Endodermal cell (in vitro differentiated cells): ENCODE measurements at regions not wholly inside any gene's neighbourhood (a gene's known extent, or its start where the extent isn't known, plus 50 kb on each side); places are given as distances from the start of the nearest gene placed in this dataset.

Experiments used
- DNase-seq: peaks from one replicate; pipeline ENCODE4 v3.0.0-alpha.2; 2017
- H3K27ac ChIP-seq: 2 replicates; pipeline ENCODE4 v1.5.1; 2013; ENCODE audit warnings: mild to moderate bottlenecking, low read depth, low read length, moderate library complexity
- H3K27me3 ChIP-seq: 2 replicates; pipeline ENCODE4 v1.6.1; 2013; ENCODE audit warnings: mild to moderate bottlenecking, low read length, moderate library complexity; ENCODE audit not compliant: insufficient read depth, control insufficient read depth, poor library complexity, severe bottlenecking
- H3K36me3 ChIP-seq: 2 replicates; pipeline ENCODE4 v1.7.0; 2013; ENCODE audit warnings: mild to moderate bottlenecking, low read length, moderate library complexity; ENCODE audit not compliant: control insufficient read depth, insufficient read depth
- H3K4me1 ChIP-seq: one replicate; pipeline ENCODE4 v1.7.0; 2013; ENCODE audit warnings: low read length; ENCODE audit not compliant: control insufficient read depth, insufficient read depth
- H3K4me3 ChIP-seq: 2 replicates; pipeline ENCODE4 v1.5.1; 2013; ENCODE audit warnings: mild to moderate bottlenecking, low read length, moderate library complexity
- H3K9ac ChIP-seq: 2 replicates; pipeline ENCODE4 v1.6.1; 2013; ENCODE audit warnings: mild to moderate bottlenecking, low read length, moderate library complexity; ENCODE audit not compliant: poor library complexity, severe bottlenecking; ENCODE audit errors: extremely low read depth
- H3K9me3 ChIP-seq: 2 replicates; pipeline ENCODE4 v1.6.1; 2013; ENCODE audit warnings: mild to moderate bottlenecking, low read length, moderate library complexity; ENCODE audit not compliant: control insufficient read depth
- H3K27ac Mint-ChIP-seq: 2 replicates; pipeline ENCODE4 v1.8.0; 2020; ENCODE audit warnings: mixed read lengths
- H3K27me3 Mint-ChIP-seq: 2 replicates; pipeline ENCODE4 v1.8.0; 2021; ENCODE audit warnings: mild to moderate bottlenecking, mixed read lengths; ENCODE audit not compliant: insufficient read depth
- H3K36me3 Mint-ChIP-seq: 2 replicates; pipeline ENCODE4 v1.8.0; 2020; ENCODE audit warnings: low read depth, mixed read lengths
- H3K4me1 Mint-ChIP-seq: 2 replicates; pipeline ENCODE4 v1.8.0; 2020; ENCODE audit warnings: mixed read lengths
- H3K4me3 Mint-ChIP-seq: 2 replicates; pipeline ENCODE4 v1.8.0; 2020; ENCODE audit warnings: mild to moderate bottlenecking, moderate library complexity, mixed read lengths
- H3K9me3 Mint-ChIP-seq: 2 replicates; pipeline ENCODE4 v1.8.0; 2020; ENCODE audit warnings: mild to moderate bottlenecking, mixed read lengths
- WGBS, 2 experiments: methylation state at CpG; one replicate each; pipeline versions ENCODE4 v1.1.5 to v1.1.7; 2013; ENCODE audit warnings: missing lambda C conversion rate in 2 of 2, mixed read lengths in 1 of 2; ENCODE audit not compliant: insufficient coverage in 1 of 2, insufficient read length in 1 of 2; 5-methylcytosine and 5-hydroxymethylcytosine counted together
- TF ChIP-seq, protein P1 (sequence below): fragments of 200-600 bp; sonication (generic); conservative IDR thresholded peaks from 2 replicates; pipeline ENCODE4 v1.5.0; 2021; ENCODE audit warnings: antibody characterized with exemption, mild to moderate bottlenecking

DNA sequence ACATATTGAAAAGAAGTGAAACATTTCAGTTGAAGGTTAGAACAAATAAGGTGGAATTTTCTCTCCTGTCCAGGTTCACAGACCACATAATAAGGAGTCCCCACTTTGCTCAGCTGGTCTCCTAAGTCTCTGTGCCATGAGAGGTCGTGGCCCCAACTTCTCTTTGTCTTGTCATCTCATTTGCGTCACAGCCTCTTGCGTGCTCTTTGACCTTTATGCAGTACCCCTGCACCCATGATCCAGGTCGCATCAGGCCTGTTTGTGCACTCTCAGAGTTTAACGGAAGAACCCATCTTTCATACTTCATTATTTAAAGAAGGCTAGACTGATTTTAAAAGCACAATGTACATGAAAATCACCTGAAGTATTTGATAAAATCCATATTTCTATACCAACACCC is 110.4 kb upstream of the BMP2 start:
- H3K27me3 ChIP-seq: no peaks in the 10 kb centered on the region

GRCh38 chr20:6654513-6655252 is 112.8 kb upstream of the BMP2 start:
- Histone ChIP-seq H3K4me1 (no peaks in the 10 kb centered on the region), H3K27ac (no peak overlapping the region), H3K9ac (no peak overlapping the region), H3K4me3 (no peak overlapping the region), H3K36me3 (no peaks in the 10 kb centered on the region), H3K27me3 (no peaks in the 10 kb centered on the region), H3K9me3 (no peaks in the 10 kb centered on the region)
- no peak for DNase-seq
- Mint-ChIP-seq H3K9me3 (no peaks in the 10 kb centered on the region), H3K27ac (no peak overlapping the region), H3K4me3 (no peak overlapping the region), H3K36me3 (no peaks in the 10 kb centered on the region), H3K27me3 (no peaks in the 10 kb centered on the region), H3K4me1 (peaks cover 5% of the 10 kb centered on the region)
- 88% methylated on average over 8 to 9 of the region's 10 CpGs for WGBS, 2 experiments
- TF ChIP-seq, protein P1, sequence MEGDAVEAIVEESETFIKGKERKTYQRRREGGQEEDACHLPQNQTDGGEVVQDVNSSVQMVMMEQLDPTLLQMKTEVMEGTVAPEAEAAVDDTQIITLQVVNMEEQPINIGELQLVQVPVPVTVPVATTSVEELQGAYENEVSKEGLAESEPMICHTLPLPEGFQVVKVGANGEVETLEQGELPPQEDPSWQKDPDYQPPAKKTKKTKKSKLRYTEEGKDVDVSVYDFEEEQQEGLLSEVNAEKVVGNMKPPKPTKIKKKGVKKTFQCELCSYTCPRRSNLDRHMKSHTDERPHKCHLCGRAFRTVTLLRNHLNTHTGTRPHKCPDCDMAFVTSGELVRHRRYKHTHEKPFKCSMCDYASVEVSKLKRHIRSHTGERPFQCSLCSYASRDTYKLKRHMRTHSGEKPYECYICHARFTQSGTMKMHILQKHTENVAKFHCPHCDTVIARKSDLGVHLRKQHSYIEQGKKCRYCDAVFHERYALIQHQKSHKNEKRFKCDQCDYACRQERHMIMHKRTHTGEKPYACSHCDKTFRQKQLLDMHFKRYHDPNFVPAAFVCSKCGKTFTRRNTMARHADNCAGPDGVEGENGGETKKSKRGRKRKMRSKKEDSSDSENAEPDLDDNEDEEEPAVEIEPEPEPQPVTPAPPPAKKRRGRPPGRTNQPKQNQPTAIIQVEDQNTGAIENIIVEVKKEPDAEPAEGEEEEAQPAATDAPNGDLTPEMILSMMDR: no peak

More for the DNA sequence above, 110.4 kb upstream of the BMP2 start:
- 90 to 91% methylated on average over 5 of the region's 5 CpGs for WGBS, 2 experiments
- H3K27ac ChIP-seq: no peak overlapping the region
- TF ChIP-seq, protein P1: no peak
- Mint-ChIP-seq H3K9me3 (peaks cover 6% of the 10 kb centered on the region), H3K4me1 (peaks cover 25% of the 10 kb centered on the region), H3K4me3 (no peak overlapping the region), H3K36me3 (no peaks in the 10 kb centered on the region), H3K27me3 (no peaks in the 10 kb centered on the region), H3K27ac (no peak overlapping the region)
- no peaks in the 10 kb centered on the region for H3K36me3 ChIP-seq
- peaks cover 9% of the 10 kb centered on the region for H3K9me3 ChIP-seq
- peaks cover 8% of the 10 kb centered on the region for H3K4me1 ChIP-seq
- H3K9ac ChIP-seq: no peak overlapping the region
- DNase-seq: no peak
- H3K4me3 ChIP-seq: no peak overlapping the region

- Histone ChIP-seq H3K27me3 (no peaks in the 10 kb centered on the region), H3K9me3 (peaks cover 5% of the 10 kb centered on the region), H3K4me3 (no peak overlapping the region), H3K27ac (no peak overlapping the region), H3K9ac (no peak overlapping the region), H3K4me1 (no peaks in the 10 kb centered on the region), H3K36me3 (no peaks in the 10 kb centered on the region)
- H3K4me3 Mint-ChIP-seq: no peak overlapping the region
- H3K9me3 Mint-ChIP-seq: peaks cover 3% of the 10 kb centered on the region
- TF ChIP-seq, protein P1: no peak
- no peak overlapping the region for H3K27ac Mint-ChIP-seq
- peaks cover 4% of the 10 kb centered on the region for H3K4me1 Mint-ChIP-seq
- no peak for DNase-seq
- H3K36me3 Mint-ChIP-seq: no peaks in the 10 kb centered on the region
- 95 to 96% methylated on average over 2 to 3 of the region's 3 CpGs for WGBS, 2 experiments
- H3K27me3 Mint-ChIP-seq: no peaks in the 10 kb centered on the region
Observed at GRCh38 chr20:6651561-6651960, 115.9 kb upstream of the BMP2 start.
